ENCODE measurements at regions not wholly inside any gene's neighbourhood (a gene's known extent, or its start where the extent isn't known, plus 50 kb on each side); places are given as distances from the start of the nearest gene placed in this dataset.

DNA sequence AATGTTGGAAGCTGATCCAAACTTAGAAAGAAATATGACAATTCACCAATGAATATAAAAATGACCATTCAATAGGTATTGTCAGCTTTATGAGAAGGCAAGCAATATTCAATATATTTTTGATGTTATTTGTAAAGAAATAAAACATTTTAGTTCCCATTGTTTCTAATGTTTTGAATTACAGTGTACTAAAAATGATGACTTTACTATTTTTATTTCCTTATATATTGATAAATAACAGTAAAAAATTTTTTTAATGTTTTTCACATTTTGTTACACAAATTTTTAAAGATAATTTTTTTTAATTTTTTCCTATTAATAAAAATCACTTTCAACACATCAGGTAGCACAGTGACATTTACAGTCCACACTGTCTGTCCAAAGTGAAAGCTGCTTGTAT lies 565.5 kb upstream of the FAM241A start:
- TF ChIP-seq, protein P1, sequence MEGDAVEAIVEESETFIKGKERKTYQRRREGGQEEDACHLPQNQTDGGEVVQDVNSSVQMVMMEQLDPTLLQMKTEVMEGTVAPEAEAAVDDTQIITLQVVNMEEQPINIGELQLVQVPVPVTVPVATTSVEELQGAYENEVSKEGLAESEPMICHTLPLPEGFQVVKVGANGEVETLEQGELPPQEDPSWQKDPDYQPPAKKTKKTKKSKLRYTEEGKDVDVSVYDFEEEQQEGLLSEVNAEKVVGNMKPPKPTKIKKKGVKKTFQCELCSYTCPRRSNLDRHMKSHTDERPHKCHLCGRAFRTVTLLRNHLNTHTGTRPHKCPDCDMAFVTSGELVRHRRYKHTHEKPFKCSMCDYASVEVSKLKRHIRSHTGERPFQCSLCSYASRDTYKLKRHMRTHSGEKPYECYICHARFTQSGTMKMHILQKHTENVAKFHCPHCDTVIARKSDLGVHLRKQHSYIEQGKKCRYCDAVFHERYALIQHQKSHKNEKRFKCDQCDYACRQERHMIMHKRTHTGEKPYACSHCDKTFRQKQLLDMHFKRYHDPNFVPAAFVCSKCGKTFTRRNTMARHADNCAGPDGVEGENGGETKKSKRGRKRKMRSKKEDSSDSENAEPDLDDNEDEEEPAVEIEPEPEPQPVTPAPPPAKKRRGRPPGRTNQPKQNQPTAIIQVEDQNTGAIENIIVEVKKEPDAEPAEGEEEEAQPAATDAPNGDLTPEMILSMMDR (conservative IDR thresholded peaks at IDR 0.05; ENCODE audit: low read depth, low read length): no peak
- Histone ChIP-seq H2AFZ (ENCODE audit: low read depth) (no peak overlapping the region), H3K36me3 (ENCODE audit: insufficient read depth) (no peaks in the 10 kb centered on the region), H3K4me3 (IDR thresholded peaks at IDR 0.05; ENCODE audit: insufficient read depth, low read depth, low read length) (no peak overlapping the region), H4K20me1 (ENCODE audit: insufficient read depth) (no peaks in the 10 kb centered on the region), H3K4me2 (no peak overlapping the region), H3K9ac (no peak overlapping the region), H3K27me3 (ENCODE audit: insufficient read depth, low read depth) (no peaks in the 10 kb centered on the region), H3K27ac (no peak overlapping the region), H3K4me1 (ENCODE audit: low read depth, poor library complexity, severe bottlenecking) (no peaks in the 10 kb centered on the region), H3K79me2 (ENCODE audit: insufficient read depth, low read depth) (no peaks in the 10 kb centered on the region)

DNA sequence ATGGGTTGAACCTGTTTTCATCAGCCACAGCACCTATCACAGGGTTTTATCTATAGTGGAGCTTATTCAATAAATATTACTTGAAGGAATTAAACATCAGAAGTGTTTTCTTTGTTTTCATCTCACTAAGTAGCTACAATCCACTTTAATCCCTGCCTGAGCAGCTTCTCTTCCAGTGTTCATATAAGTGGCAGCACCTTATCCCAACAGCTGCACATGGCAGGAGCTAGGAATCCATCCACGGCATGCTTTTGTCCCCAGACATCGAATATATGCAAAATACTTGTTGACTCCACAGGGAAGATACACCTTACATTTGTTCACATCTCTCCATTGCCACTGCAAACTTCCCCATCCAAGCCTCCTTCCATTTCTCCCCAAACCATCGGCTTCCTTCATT lies 549.8 kb upstream of the FAM241A start:
- H3K27ac ChIP-seq: no peak overlapping the region
- no peak overlapping the region for H3K4me3 ChIP-seq (IDR thresholded peaks at IDR 0.05; ENCODE audit: insufficient read depth, low read depth, low read length)
- no peak overlapping the region for H3K9ac ChIP-seq

DNA sequence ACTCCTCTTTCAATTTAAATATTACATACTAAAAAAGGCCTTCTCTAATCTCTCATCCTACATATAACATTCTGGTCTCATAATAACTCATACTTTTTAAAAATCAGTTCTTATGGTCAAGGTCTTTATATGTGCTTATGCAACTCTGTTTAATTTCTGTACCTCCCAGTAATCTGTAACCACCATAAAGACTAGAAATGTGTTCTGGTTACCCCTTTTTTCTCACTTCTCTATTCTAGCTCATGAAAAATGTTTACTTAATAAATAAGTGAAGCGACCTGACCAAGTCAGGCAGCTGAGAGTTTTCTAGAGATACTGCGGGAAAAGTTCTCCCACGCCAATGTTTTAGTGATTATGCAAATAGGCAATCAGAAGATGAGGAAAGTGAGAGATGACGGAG lies 548.8 kb upstream of the FAM241A start:
- no peaks in the 10 kb centered on the region for H4K20me1 ChIP-seq (ENCODE audit: insufficient read depth)
- H3K79me2 ChIP-seq (ENCODE audit: insufficient read depth, low read depth): no peaks in the 10 kb centered on the region
- no peak overlapping the region for H3K4me3 ChIP-seq (IDR thresholded peaks at IDR 0.05; ENCODE audit: insufficient read depth, low read depth, low read length)
- H3K4me1 ChIP-seq (ENCODE audit: low read depth, poor library complexity, severe bottlenecking): no peaks in the 10 kb centered on the region
- no peak overlapping the region for H3K27ac ChIP-seq
- TF ChIP-seq, protein P1 (conservative IDR thresholded peaks at IDR 0.05; ENCODE audit: low read depth, low read length): no peak
- H3K4me2 ChIP-seq: no peak overlapping the region
- no peak overlapping the region for H2AFZ ChIP-seq (ENCODE audit: low read depth)
- H3K27me3 ChIP-seq (ENCODE audit: insufficient read depth, low read depth): no peaks in the 10 kb centered on the region
- H3K36me3 ChIP-seq (ENCODE audit: insufficient read depth): no peaks in the 10 kb centered on the region
- H3K9ac ChIP-seq: no peak overlapping the region

More for the DNA sequence above, 549.8 kb upstream of the FAM241A start:
- Histone ChIP-seq H3K4me2 (no peak overlapping the region), H3K36me3 (ENCODE audit: insufficient read depth) (no peaks in the 10 kb centered on the region), H3K79me2 (ENCODE audit: insufficient read depth, low read depth) (no peaks in the 10 kb centered on the region), H3K27me3 (ENCODE audit: insufficient read depth, low read depth) (no peaks in the 10 kb centered on the region), H2AFZ (ENCODE audit: low read depth) (no peak overlapping the region), H3K4me1 (ENCODE audit: low read depth, poor library complexity, severe bottlenecking) (no peaks in the 10 kb centered on the region), H4K20me1 (ENCODE audit: insufficient read depth) (no peaks in the 10 kb centered on the region)
- TF ChIP-seq, protein P1 (conservative IDR thresholded peaks at IDR 0.05; ENCODE audit: low read depth, low read length): no peak

DNA sequence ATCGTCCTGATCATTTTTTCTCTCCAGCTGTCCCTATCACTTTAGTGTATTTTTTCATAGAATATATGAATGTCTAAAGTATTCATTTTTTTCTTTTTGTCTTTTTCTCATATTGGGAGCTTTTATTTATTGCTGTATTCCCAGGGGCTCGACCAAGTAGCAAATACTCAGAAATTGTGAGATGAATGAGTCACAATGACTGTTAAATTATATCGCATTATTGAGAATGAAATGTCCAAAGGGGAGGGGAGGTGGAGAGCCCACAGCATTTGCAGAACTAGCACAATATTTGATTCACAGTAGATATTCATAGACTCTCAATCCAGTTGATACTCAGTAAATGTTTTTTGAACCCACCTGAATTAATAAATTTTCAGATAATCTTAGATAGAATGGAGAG lies 543.6 kb upstream of the FAM241A start:
- Histone ChIP-seq H3K9ac (no peak overlapping the region), H2AFZ (ENCODE audit: low read depth) (no peak overlapping the region), H3K36me3 (ENCODE audit: insufficient read depth) (no peaks in the 10 kb centered on the region), H3K79me2 (ENCODE audit: insufficient read depth, low read depth) (no peaks in the 10 kb centered on the region), H3K4me2 (no peak overlapping the region), H3K4me1 (ENCODE audit: low read depth, poor library complexity, severe bottlenecking) (no peaks in the 10 kb centered on the region), H4K20me1 (ENCODE audit: insufficient read depth) (no peaks in the 10 kb centered on the region), H3K27me3 (ENCODE audit: insufficient read depth, low read depth) (no peaks in the 10 kb centered on the region), H3K27ac (no peak overlapping the region), H3K4me3 (IDR thresholded peaks at IDR 0.05; ENCODE audit: insufficient read depth, low read depth, low read length) (no peak overlapping the region)
- TF ChIP-seq, protein P1 (conservative IDR thresholded peaks at IDR 0.05; ENCODE audit: low read depth, low read length): no peak
